GM23248 (cell line): ENCODE measurements at regions not wholly inside any gene's neighbourhood (a gene's known extent, or its start where the extent isn't known, plus 50 kb on each side); places are given as distances from the start of the nearest gene placed in this dataset.

Experiments used
- DNase-seq: peaks from one replicate; pipeline ENCODE4 v3.0.0-alpha.2; 2015
- H2AFZ ChIP-seq: fragments of 200-600 bp; sonication (generic); 2 replicates; pipeline ENCODE4 v1.6.1; 2016; ENCODE audit warnings: antibody characterized with exemption
- H3F3A ChIP-seq: fragments of 200-600 bp; sonication (generic); 2 replicates; pipeline ENCODE4 v1.6.1; 2016; ENCODE audit warnings: mild to moderate bottlenecking, antibody characterized with exemption, mixed run types; ENCODE audit not compliant: insufficient read depth
- H3K27ac ChIP-seq: fragments of 200-600 bp; sonication (generic); 2 replicates; pipeline ENCODE4 v1.5.1; 2016; ENCODE audit warnings: mild to moderate bottlenecking
- H3K27me3 ChIP-seq: fragments of 200-600 bp; sonication (generic); replicated peaks from 2 replicates; pipeline ENCODE4 v1.6.1; 2016; ENCODE audit warnings: mild to moderate bottlenecking; ENCODE audit not compliant: insufficient read depth
- H3K36me3 ChIP-seq: fragments of 200-600 bp; sonication (generic); 2 replicates; pipeline ENCODE4 v1.6.1; 2016; ENCODE audit warnings: low read depth, mild to moderate bottlenecking
- H3K4me1 ChIP-seq: fragments of 200-600 bp; sonication (generic); 2 replicates; pipeline ENCODE4 v1.6.1; 2016; ENCODE audit warnings: mild to moderate bottlenecking; ENCODE audit not compliant: insufficient read depth
- H3K4me2 ChIP-seq: fragments of 200-600 bp; sonication (generic); one replicate; pipeline ENCODE4 v1.6.1; 2016; ENCODE audit warnings: mild to moderate bottlenecking; ENCODE audit not compliant: unreplicated experiment
- H3K4me3 ChIP-seq: fragments of 200-600 bp; sonication (generic); 2 replicates; pipeline ENCODE4 v1.5.1; 2016; ENCODE audit warnings: mild to moderate bottlenecking
- H3K79me2 ChIP-seq: fragments of 200-600 bp; sonication (generic); 2 replicates; pipeline ENCODE4 v1.6.1; 2016; ENCODE audit warnings: mild to moderate bottlenecking; ENCODE audit not compliant: insufficient read depth
- H3K9ac ChIP-seq: fragments of 200-600 bp; sonication (generic); 2 replicates; pipeline ENCODE4 v1.6.1; 2016; ENCODE audit warnings: mild to moderate bottlenecking
- H3K9me2 ChIP-seq: fragments of 200-600 bp; sonication (generic); 2 replicates; pipeline ENCODE4 v1.6.1; 2016; ENCODE audit warnings: mixed run types, mild to moderate bottlenecking, moderate library complexity; ENCODE audit not compliant: insufficient read depth
- H3K9me3 ChIP-seq: fragments of 200-600 bp; sonication (generic); one replicate; pipeline ENCODE4 v1.6.1; 2017; ENCODE audit warnings: low read depth
- H4K20me1 ChIP-seq: fragments of 200-600 bp; sonication (generic); 2 replicates; pipeline ENCODE4 v1.6.0; 2016; ENCODE audit not compliant: insufficient read depth
- EZH2 ChIP-seq: fragments of 200-600 bp; sonication (generic); IDR thresholded peaks from 2 replicates; pipeline ENCODE4 v1.6.1; 2018; ENCODE audit warnings: antibody characterized with exemption, mild to moderate bottlenecking; ENCODE audit not compliant: insufficient read depth, poor library complexity, severe bottlenecking
- EZH2phosphoT487 ChIP-seq: fragments of 200-600 bp; sonication (generic); IDR thresholded peaks from 2 replicates; pipeline ENCODE4 v1.6.1; 2018; ENCODE audit warnings: antibody characterized with exemption, moderate library complexity, mild to moderate bottlenecking, low read depth; ENCODE audit not compliant: insufficient read depth
- WGBS, 2 experiments: methylation state at CpG; one replicate each; pipeline ENCODE4 v1.1.6; 2015 to 2017; ENCODE audit warnings: low lambda C conversion rate in 2 of 2, low coverage in 1 of 2; ENCODE audit errors: missing lambda C conversion rate in 2 of 2; 5-methylcytosine and 5-hydroxymethylcytosine counted together
- in situ Hi-C: fragments of 300-500 bp; cut with MboI; formaldehyde crosslinking; loops from 2 replicates; pipeline ENCODE4 v1.15.0; 2020

- H3F3A ChIP-seq: no peaks in the 10 kb centered on the region
- H3K9me3 ChIP-seq: no peaks in the 10 kb centered on the region
- no peak for DNase-seq
- no peaks in the 10 kb centered on the region for H4K20me1 ChIP-seq
- H3K27me3 ChIP-seq: no peaks in the 10 kb centered on the region
- no peak overlapping the region for H3K9ac ChIP-seq
- no peaks in the 10 kb centered on the region for H3K79me2 ChIP-seq
- H3K4me1 ChIP-seq: 0 out of 2 replicates have a peak, but pooled peaks cover 5% of the 10 kb centered on the region
- 99% methylated on average over 3 of the region's 3 CpGs for WGBS, 2 experiments
- no peak overlapping the region for H3K27ac ChIP-seq
- H3K36me3 ChIP-seq: no peaks in the 10 kb centered on the region
- in situ Hi-C loops: loop anchor here (25.0 kb wide), 2 partner anchors 374 to 949 kb away; no protein-coding TSS in a partner anchor
- no peak overlapping the region for H2AFZ ChIP-seq
- H3K9me2 ChIP-seq: no peaks in the 10 kb centered on the region
- no peak overlapping the region for H3K4me3 ChIP-seq
- no peak overlapping the region for H3K4me2 ChIP-seq
- TF ChIP-seq EZH2phosphoT487 (no peak), EZH2 (no peak)
Observed at GRCh38 chr4:110961066-110961465, 338.2 kb upstream of the PITX2 start.

DNA sequence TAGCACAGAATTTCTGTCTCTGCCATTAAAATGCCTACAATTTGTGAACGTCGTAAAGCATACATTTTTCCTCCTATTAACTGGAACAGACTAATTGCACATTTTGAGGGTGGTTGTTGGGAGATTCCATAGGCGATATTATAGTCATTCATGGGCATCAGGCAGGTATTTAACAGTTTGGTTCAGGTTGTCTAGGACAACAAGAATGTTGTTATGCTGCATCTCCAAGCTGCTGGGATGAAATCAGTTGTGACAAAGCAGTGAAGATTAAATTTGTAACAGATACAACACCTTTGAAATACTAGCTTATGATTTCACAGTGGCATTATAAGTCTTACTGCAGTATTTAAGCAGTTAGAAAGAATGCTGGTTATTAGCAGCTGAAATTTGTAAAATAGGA lies 339.7 kb upstream of the PITX2 start:
- Histone ChIP-seq H3K79me2 (no peaks in the 10 kb centered on the region), H3K4me3 (no peak overlapping the region), H4K20me1 (no peaks in the 10 kb centered on the region), H3K4me2 (no peak overlapping the region), H3K27me3 (no peaks in the 10 kb centered on the region), H3F3A (no peaks in the 10 kb centered on the region), H2AFZ (no peak overlapping the region), H3K27ac (no peak overlapping the region), H3K9me3 (no peaks in the 10 kb centered on the region), H3K4me1 (0 out of 2 replicates have a peak, but pooled peaks cover 5% of the 10 kb centered on the region), H3K36me3 (no peaks in the 10 kb centered on the region), H3K9me2 (no peaks in the 10 kb centered on the region), H3K9ac (no peak overlapping the region)
- no peak for DNase-seq
- 93 to 95% methylated on average over 3 of the region's 3 CpGs for WGBS, 2 experiments
- in situ Hi-C loops: loop anchor here (25.0 kb wide), 2 partner anchors 375 to 950 kb away; no protein-coding TSS in a partner anchor
- no peak for TF ChIP-seq EZH2phosphoT487
- TF ChIP-seq EZH2: no peak

DNA sequence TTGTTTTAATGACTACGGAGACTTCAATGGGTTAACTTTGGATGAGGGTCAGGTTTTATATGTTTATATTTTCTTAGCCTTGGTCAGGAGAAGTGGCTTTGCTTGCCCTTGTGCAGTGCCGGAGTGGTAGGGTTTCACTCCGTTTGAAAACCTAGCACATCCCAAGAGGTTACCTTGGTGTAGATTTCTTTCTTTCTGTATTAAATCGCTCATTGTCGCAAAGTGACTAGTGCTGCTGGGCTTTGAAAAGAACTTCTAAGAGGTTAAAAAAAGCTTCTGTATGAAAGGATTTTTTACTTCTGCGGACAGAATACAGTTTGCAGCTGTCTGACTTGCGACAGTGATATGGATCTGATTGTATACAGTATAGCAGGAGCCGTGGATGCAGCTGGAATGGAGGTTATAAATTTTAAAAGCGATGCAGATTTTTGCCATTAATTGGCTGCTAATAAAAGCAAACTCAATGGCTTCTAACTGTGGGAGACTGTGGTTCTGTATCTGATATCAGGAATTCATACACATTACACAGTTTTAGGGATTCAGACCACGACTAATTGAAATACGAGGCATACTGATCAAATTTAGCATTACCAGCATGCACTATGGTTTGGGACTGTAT lies 340.9 kb upstream of the PITX2 start:
- Histone ChIP-seq H3K27me3 (no peaks in the 10 kb centered on the region), H3K27ac (no peak overlapping the region), H3K9me3 (no peaks in the 10 kb centered on the region), H3K36me3 (no peaks in the 10 kb centered on the region), H4K20me1 (no peaks in the 10 kb centered on the region), H3K9ac (no peak overlapping the region), H3K4me2 (no peak overlapping the region), H2AFZ (no peak overlapping the region), H3K4me3 (no peak overlapping the region), H3F3A (peaks cover 3% of the 10 kb centered on the region; the same call in 1 of the 2 replicates), H3K79me2 (no peaks in the 10 kb centered on the region), H3K9me2 (no peaks in the 10 kb centered on the region), H3K4me1 (0 out of 2 replicates have a peak, but pooled peaks cover 11% of the 10 kb centered on the region)
- TF ChIP-seq EZH2phosphoT487: no peak
- TF ChIP-seq EZH2: no peak
- no peak for DNase-seq
- 90 to 93% methylated on average over 11 of the region's 11 CpGs for WGBS, 2 experiments
- in situ Hi-C loops: loop anchor here (25.0 kb wide), 2 partner anchors 376 to 951 kb away; no protein-coding TSS in a partner anchor

DNA sequence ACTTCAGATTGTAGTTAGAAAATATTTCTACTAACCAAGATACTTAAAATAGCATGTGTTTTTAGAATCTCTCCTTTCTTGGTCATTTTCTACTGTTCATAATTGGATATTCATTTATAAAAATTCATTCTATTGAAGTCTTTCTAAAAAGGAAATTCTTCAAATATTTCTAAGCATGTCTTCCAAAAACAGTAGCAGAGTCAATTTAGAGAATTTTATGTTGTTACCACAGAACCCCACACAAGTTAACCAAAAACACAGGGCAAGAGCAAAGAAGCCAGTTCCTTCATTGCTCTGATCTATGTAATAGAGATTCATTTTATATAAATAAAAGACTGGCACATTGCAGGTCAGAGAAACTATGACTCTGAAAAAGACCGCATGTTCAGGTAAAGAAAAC lies 345.1 kb upstream of the PITX2 start:
- in situ Hi-C loops: loop anchor here (25.0 kb wide), 2 partner anchors 381 to 956 kb away; no protein-coding TSS in a partner anchor
- 100% methylated on average over 1 of the region's 1 CpG for WGBS, 2 experiments
- Histone ChIP-seq H3K27ac (no peak overlapping the region), H3K4me3 (no peak overlapping the region), H3K4me1 (0 out of 2 replicates have a peak, but pooled peaks cover 6% of the 10 kb centered on the region), H3K4me2 (peak overlapping the region; percentile 2), H2AFZ (no peak overlapping the region), H3F3A (peaks cover 4% of the 10 kb centered on the region; the same call in 1 of the 2 replicates), H3K9me2 (no peaks in the 10 kb centered on the region), H3K9me3 (no peaks in the 10 kb centered on the region), H3K27me3 (no peaks in the 10 kb centered on the region), H4K20me1 (no peaks in the 10 kb centered on the region), H3K9ac (no peak overlapping the region), H3K79me2 (no peaks in the 10 kb centered on the region), H3K36me3 (no peaks in the 10 kb centered on the region)
- TF ChIP-seq EZH2 (no peak), EZH2phosphoT487 (no peak)
- DNase-seq: no peak
